ENCODE measurements at regions not wholly inside any gene's neighbourhood (a gene's known extent, or its start where the extent isn't known, plus 50 kb on each side); places are given as distances from the start of the nearest gene placed in this dataset.
A peak's percentile ranks its signal among the peaks of the same experiment; 100 is the strongest.

GRCh38 chr10:61186408-61186807 lies 242.4 kb upstream of the RHOBTB1 start:
- no peaks in the 10 kb centered on the region for H3K9me3 ChIP-seq (ENCODE audit: control extremely low read depth in 1 of 5, control insufficient read depth in 4 of 5, insufficient read depth in 2 of 5, low read depth in 1 of 5, low read length in 4 of 5)
- H3K27me3 ChIP-seq (replicated peaks in 2 of 5; ENCODE audit: control insufficient read depth in 4 of 5, insufficient read depth in 5 of 5, low read length in 4 of 5), result no peaks in the 10 kb centered on the region
- H3K4me3 ChIP-seq (ENCODE audit: control insufficient read depth in 1 of 7, extremely low read depth in 1 of 7, insufficient read depth in 4 of 7, low read depth in 2 of 7, low read length in 6 of 7), result no peak overlapping the region
- POLR2A ChIA-PET, result no interaction called here
- H3K36me3 ChIP-seq (ENCODE audit: control insufficient read depth in 4 of 4, insufficient read depth in 4 of 4, low read length in 3 of 4), result no peaks in the 10 kb centered on the region
- H3K4me1 ChIP-seq (ENCODE audit: control extremely low read depth in 1 of 4, control insufficient read depth in 4 of 4, insufficient read depth in 4 of 4, low read length in 3 of 4), result no peaks in the 10 kb centered on the region
- H3K27ac ChIP-seq (ENCODE audit: insufficient read depth in 1 of 2, low read depth in 1 of 2, low read length in 2 of 2, poor library complexity in 1 of 2, severe bottlenecking in 2 of 2), result no peak overlapping the region
- DNase-seq, result no peak
- WGBS (ENCODE audit: insufficient coverage), result 97% methylated on average over 6 of the region's 8 CpGs
- CTCF ChIA-PET, result interaction anchor here (0.9 kb wide), 1 partner anchor 46 kb away, joined by 5 read pairs; no protein-coding TSS in a partner anchor

- WGBS (ENCODE audit: insufficient coverage), result no CpG with 5 or more reads among the region's 2 CpGs
- Histone ChIP-seq H3K4me3 (ENCODE audit: control insufficient read depth in 1 of 7, extremely low read depth in 1 of 7, insufficient read depth in 4 of 7, low read depth in 2 of 7, low read length in 6 of 7) (no peak overlapping the region), H3K36me3 (ENCODE audit: control insufficient read depth in 4 of 4, insufficient read depth in 4 of 4, low read length in 3 of 4) (no peaks in the 10 kb centered on the region), H3K27ac (ENCODE audit: insufficient read depth in 1 of 2, low read depth in 1 of 2, low read length in 2 of 2, poor library complexity in 1 of 2, severe bottlenecking in 2 of 2) (no peak overlapping the region), H3K4me1 (ENCODE audit: control extremely low read depth in 1 of 4, control insufficient read depth in 4 of 4, insufficient read depth in 4 of 4, low read length in 3 of 4) (no peaks in the 10 kb centered on the region), H3K9me3 (ENCODE audit: control extremely low read depth in 1 of 5, control insufficient read depth in 4 of 5, insufficient read depth in 2 of 5, low read depth in 1 of 5, low read length in 4 of 5) (no peaks in the 10 kb centered on the region), H3K27me3 (replicated peaks in 2 of 5; ENCODE audit: control insufficient read depth in 4 of 5, insufficient read depth in 5 of 5, low read length in 4 of 5) (no peaks in the 10 kb centered on the region)
- ChIA-PET POLR2A (no interaction called here), CTCF (interaction anchor here (1.3 kb wide), 1 partner anchor 12 kb away, joined by 3 read pairs; no protein-coding TSS in a partner anchor)
- no peak for DNase-seq
Observed at GRCh38 chr10:61184429-61184828, 240.4 kb upstream of the RHOBTB1 start.

- H3K36me3 ChIP-seq (ENCODE audit: control insufficient read depth in 4 of 4, insufficient read depth in 4 of 4, low read length in 3 of 4), result no peaks in the 10 kb centered on the region
- DNase-seq, result no peak
- ChIA-PET POLR2A (no interaction called here), CTCF (interaction anchor here (1.3 kb wide), 1 partner anchor 13 kb away, joined by 3 read pairs; no protein-coding TSS in a partner anchor)
- no peaks in the 10 kb centered on the region for H3K9me3 ChIP-seq (ENCODE audit: control extremely low read depth in 1 of 5, control insufficient read depth in 4 of 5, insufficient read depth in 2 of 5, low read depth in 1 of 5, low read length in 4 of 5)
- H3K4me1 ChIP-seq (ENCODE audit: control extremely low read depth in 1 of 4, control insufficient read depth in 4 of 4, insufficient read depth in 4 of 4, low read length in 3 of 4), result no peaks in the 10 kb centered on the region
- peak overlapping the region in 1 of 7 experiments; percentile 23 for H3K4me3 ChIP-seq (ENCODE audit: control insufficient read depth in 1 of 7, extremely low read depth in 1 of 7, insufficient read depth in 4 of 7, low read depth in 2 of 7, low read length in 6 of 7)
- WGBS (ENCODE audit: insufficient coverage), result 100% methylated on average over 1 of the region's 1 CpG
- no peak overlapping the region for H3K27ac ChIP-seq (ENCODE audit: insufficient read depth in 1 of 2, low read depth in 1 of 2, low read length in 2 of 2, poor library complexity in 1 of 2, severe bottlenecking in 2 of 2)
- H3K27me3 ChIP-seq (replicated peaks in 2 of 5; ENCODE audit: control insufficient read depth in 4 of 5, insufficient read depth in 5 of 5, low read length in 4 of 5), result no peaks in the 10 kb centered on the region
Observed at GRCh38 chr10:61183967-61184366, 240.0 kb upstream of the RHOBTB1 start.

DNA sequence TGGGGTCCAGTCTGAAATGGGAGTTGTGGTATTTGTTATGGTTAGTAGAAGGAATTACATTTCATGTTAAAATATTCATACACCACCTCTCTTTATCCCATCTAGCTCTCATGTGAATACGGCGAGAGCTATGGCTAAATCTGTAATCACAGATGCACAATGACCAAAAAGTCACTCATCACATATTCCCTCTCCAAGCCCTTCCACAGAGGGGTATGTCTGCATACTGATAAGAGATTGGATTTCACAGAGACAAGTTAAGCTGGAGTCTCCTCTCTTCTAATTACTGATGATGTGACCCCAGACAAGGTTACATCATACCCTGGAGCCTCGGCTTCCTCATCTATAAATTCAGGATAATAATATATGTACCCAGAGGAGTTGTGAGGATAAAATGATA lies 237.8 kb upstream of the RHOBTB1 start:
- Histone ChIP-seq H3K4me1 (ENCODE audit: control extremely low read depth in 1 of 4, control insufficient read depth in 4 of 4, insufficient read depth in 4 of 4, low read length in 3 of 4) (no peaks in the 10 kb centered on the region), H3K36me3 (ENCODE audit: control insufficient read depth in 4 of 4, insufficient read depth in 4 of 4, low read length in 3 of 4) (no peaks in the 10 kb centered on the region), H3K9me3 (ENCODE audit: control extremely low read depth in 1 of 5, control insufficient read depth in 4 of 5, insufficient read depth in 2 of 5, low read depth in 1 of 5, low read length in 4 of 5) (no peaks in the 10 kb centered on the region), H3K27ac (ENCODE audit: insufficient read depth in 1 of 2, low read depth in 1 of 2, low read length in 2 of 2, poor library complexity in 1 of 2, severe bottlenecking in 2 of 2) (no peak overlapping the region), H3K27me3 (replicated peaks in 2 of 5; ENCODE audit: control insufficient read depth in 4 of 5, insufficient read depth in 5 of 5, low read length in 4 of 5) (no peaks in the 10 kb centered on the region), H3K4me3 (ENCODE audit: control insufficient read depth in 1 of 7, extremely low read depth in 1 of 7, insufficient read depth in 4 of 7, low read depth in 2 of 7, low read length in 6 of 7) (no peak overlapping the region)
- WGBS (ENCODE audit: insufficient coverage), result no CpG with 5 or more reads among the region's 3 CpGs
- CTCF ChIA-PET, result no interaction called here
- POLR2A ChIA-PET, result no interaction called here
- no peak for DNase-seq

GRCh38 chr10:61179771-61180170 lies 235.8 kb upstream of the RHOBTB1 start:
- POLR2A ChIA-PET, result no interaction called here

DNA sequence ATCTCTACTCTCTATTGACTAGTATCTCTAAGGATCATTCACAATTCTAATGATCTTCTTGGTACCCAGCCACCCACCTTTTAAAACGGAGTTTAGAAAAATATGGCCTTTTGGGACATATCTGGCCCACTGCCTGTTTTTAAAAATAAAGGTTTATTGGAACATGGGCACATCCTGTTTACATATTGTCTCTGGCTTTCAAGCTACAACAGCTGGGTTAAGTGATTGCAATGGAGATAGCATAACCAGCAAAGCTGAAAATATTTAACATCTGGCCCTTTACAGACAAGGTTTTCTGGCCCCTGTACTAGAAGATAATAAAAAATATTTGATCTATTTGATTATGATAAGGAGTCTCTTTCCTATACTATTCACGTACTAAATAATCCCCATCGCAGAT lies 232.4 kb upstream of the RHOBTB1 start:
- H3K36me3 ChIP-seq (ENCODE audit: control insufficient read depth in 4 of 4, insufficient read depth in 4 of 4, low read length in 3 of 4), result no peaks in the 10 kb centered on the region
- H3K4me3 ChIP-seq (ENCODE audit: control insufficient read depth in 1 of 7, extremely low read depth in 1 of 7, insufficient read depth in 4 of 7, low read depth in 2 of 7, low read length in 6 of 7), result no peak overlapping the region
- no peaks in the 10 kb centered on the region for H3K9me3 ChIP-seq (ENCODE audit: control extremely low read depth in 1 of 5, control insufficient read depth in 4 of 5, insufficient read depth in 2 of 5, low read depth in 1 of 5, low read length in 4 of 5)
- no peaks in the 10 kb centered on the region for H3K4me1 ChIP-seq (ENCODE audit: control extremely low read depth in 1 of 4, control insufficient read depth in 4 of 4, insufficient read depth in 4 of 4, low read length in 3 of 4)
- no peak overlapping the region for H3K27ac ChIP-seq (ENCODE audit: insufficient read depth in 1 of 2, low read depth in 1 of 2, low read length in 2 of 2, poor library complexity in 1 of 2, severe bottlenecking in 2 of 2)
- POLR2A ChIA-PET, result no interaction called here
- no CpG with 5 or more reads among the region's 3 CpGs for WGBS (ENCODE audit: insufficient coverage)
- CTCF ChIA-PET, result no interaction called here
- no peak for DNase-seq
- no peaks in the 10 kb centered on the region for H3K27me3 ChIP-seq (replicated peaks in 2 of 5; ENCODE audit: control insufficient read depth in 4 of 5, insufficient read depth in 5 of 5, low read length in 4 of 5)

More at GRCh38 chr10:61179771-61180170, 235.8 kb upstream of the RHOBTB1 start:
- no peak overlapping the region for H3K27ac ChIP-seq (ENCODE audit: insufficient read depth in 1 of 2, low read depth in 1 of 2, low read length in 2 of 2, poor library complexity in 1 of 2, severe bottlenecking in 2 of 2)
- H3K9me3 ChIP-seq (ENCODE audit: control extremely low read depth in 1 of 5, control insufficient read depth in 4 of 5, insufficient read depth in 2 of 5, low read depth in 1 of 5, low read length in 4 of 5), result no peaks in the 10 kb centered on the region
- CTCF ChIA-PET, result no interaction called here
- no peak overlapping the region for H3K4me3 ChIP-seq (ENCODE audit: control insufficient read depth in 1 of 7, extremely low read depth in 1 of 7, insufficient read depth in 4 of 7, low read depth in 2 of 7, low read length in 6 of 7)
- H3K27me3 ChIP-seq (replicated peaks in 2 of 5; ENCODE audit: control insufficient read depth in 4 of 5, insufficient read depth in 5 of 5, low read length in 4 of 5), result no peaks in the 10 kb centered on the region
- no peak for DNase-seq
- H3K4me1 ChIP-seq (ENCODE audit: control extremely low read depth in 1 of 4, control insufficient read depth in 4 of 4, insufficient read depth in 4 of 4, low read length in 3 of 4), result no peaks in the 10 kb centered on the region
- WGBS (ENCODE audit: insufficient coverage), result no CpG with 5 or more reads among the region's 3 CpGs
- H3K36me3 ChIP-seq (ENCODE audit: control insufficient read depth in 4 of 4, insufficient read depth in 4 of 4, low read length in 3 of 4), result no peaks in the 10 kb centered on the region

- no peak for DNase-seq
- H3K27me3 ChIP-seq (replicated peaks in 2 of 5; ENCODE audit: control insufficient read depth in 4 of 5, insufficient read depth in 5 of 5, low read length in 4 of 5), result no peaks in the 10 kb centered on the region
- no peak overlapping the region for H3K27ac ChIP-seq (ENCODE audit: insufficient read depth in 1 of 2, low read depth in 1 of 2, low read length in 2 of 2, poor library complexity in 1 of 2, severe bottlenecking in 2 of 2)
- no peaks in the 10 kb centered on the region for H3K9me3 ChIP-seq (ENCODE audit: control extremely low read depth in 1 of 5, control insufficient read depth in 4 of 5, insufficient read depth in 2 of 5, low read depth in 1 of 5, low read length in 4 of 5)
- no peaks in the 10 kb centered on the region for H3K4me1 ChIP-seq (ENCODE audit: control extremely low read depth in 1 of 4, control insufficient read depth in 4 of 4, insufficient read depth in 4 of 4, low read length in 3 of 4)
- H3K36me3 ChIP-seq (ENCODE audit: control insufficient read depth in 4 of 4, insufficient read depth in 4 of 4, low read length in 3 of 4), result no peaks in the 10 kb centered on the region
- ChIA-PET CTCF (no interaction called here), POLR2A (no interaction called here)
- no peak overlapping the region for H3K4me3 ChIP-seq (ENCODE audit: control insufficient read depth in 1 of 7, extremely low read depth in 1 of 7, insufficient read depth in 4 of 7, low read depth in 2 of 7, low read length in 6 of 7)
Observed at GRCh38 chr10:61175316-61175715, 231.3 kb upstream of the RHOBTB1 start.
